ENCODE measurements at regions not wholly inside any gene's neighbourhood (a gene's known extent, or its start where the extent isn't known, plus 50 kb on each side); places are given as distances from the start of the nearest gene placed in this dataset.

GRCh38 chr4:155548173-155548572, 118.5 kb upstream of the GUCY1A1 start:
- DNase-seq = no peak

GRCh38 chr4:155546451-155546850, 120.2 kb upstream of the GUCY1A1 start:
- DNase-seq = no peak

GRCh38 chr4:155545456-155545855, 121.2 kb upstream of the GUCY1A1 start:
- no peak for DNase-seq

- DNase-seq = no peak
Measured at GRCh38 chr4:155544547-155544946, 122.1 kb upstream of the GUCY1A1 start.

GRCh38 chr4:155543126-155543765, 123.4 kb upstream of the GUCY1A1 start:
- no peak for DNase-seq

GRCh38 chr4:155542415-155542814, 124.2 kb upstream of the GUCY1A1 start:
- no peak for DNase-seq

GRCh38 chr4:155541716-155542115, 124.9 kb upstream of the GUCY1A1 start:
- no peak for DNase-seq

- DNase-seq = no peak
Measured at GRCh38 chr4:155540698-155541097, 126.0 kb upstream of the GUCY1A1 start.

GRCh38 chr4:155539746-155540145, 126.9 kb upstream of the GUCY1A1 start:
- DNase-seq = no peak

GRCh38 chr4:155535802-155536454, 130.7 kb upstream of the GUCY1A1 start:
- DNase-seq = no peak

- DNase-seq = no peak
Measured at GRCh38 chr4:155532373-155533085, 134.1 kb upstream of the GUCY1A1 start.

- DNase-seq = no peak
Measured at GRCh38 chr4:155530857-155531256, 135.8 kb upstream of the GUCY1A1 start.

GRCh38 chr4:155530290-155530689, 136.4 kb upstream of the GUCY1A1 start:
- DNase-seq = no peak

GRCh38 chr4:155529716-155530115, 136.9 kb upstream of the GUCY1A1 start:
- DNase-seq = no peak

- DNase-seq = no peak
Measured at GRCh38 chr4:155529272-155529671, 137.4 kb upstream of the GUCY1A1 start.

- no peak for DNase-seq
Measured at GRCh38 chr4:155526452-155527169, 140.0 kb upstream of the GUCY1A1 start.

- DNase-seq = no peak
Measured at GRCh38 chr4:155524926-155525455, 141.7 kb upstream of the GUCY1A1 start.

- no peak for DNase-seq
Measured at GRCh38 chr4:155523358-155523757, 143.3 kb upstream of the GUCY1A1 start.

GRCh38 chr4:155522201-155522600, 144.4 kb upstream of the GUCY1A1 start:
- no peak for DNase-seq

- DNase-seq = no peak
Measured at GRCh38 chr4:155521382-155521781, 144.6 kb upstream of the MAP9 start.

- DNase-seq = no peak
Measured at GRCh38 chr4:155515444-155516075, 138.8 kb upstream of the MAP9 start.

- DNase-seq = no peak
Measured at GRCh38 chr4:155514628-155515027, 137.9 kb upstream of the MAP9 start.

- DNase-seq = no peak
Measured at GRCh38 chr4:155512817-155513216, 136.1 kb upstream of the MAP9 start.

All from effector CD4-positive, alpha-beta T cell (primary cell).